ENCODE measurements at regions not wholly inside any gene's neighbourhood (a gene's known extent, or its start where the extent isn't known, plus 50 kb on each side); places are given as distances from the start of the nearest gene placed in this dataset.

DNA sequence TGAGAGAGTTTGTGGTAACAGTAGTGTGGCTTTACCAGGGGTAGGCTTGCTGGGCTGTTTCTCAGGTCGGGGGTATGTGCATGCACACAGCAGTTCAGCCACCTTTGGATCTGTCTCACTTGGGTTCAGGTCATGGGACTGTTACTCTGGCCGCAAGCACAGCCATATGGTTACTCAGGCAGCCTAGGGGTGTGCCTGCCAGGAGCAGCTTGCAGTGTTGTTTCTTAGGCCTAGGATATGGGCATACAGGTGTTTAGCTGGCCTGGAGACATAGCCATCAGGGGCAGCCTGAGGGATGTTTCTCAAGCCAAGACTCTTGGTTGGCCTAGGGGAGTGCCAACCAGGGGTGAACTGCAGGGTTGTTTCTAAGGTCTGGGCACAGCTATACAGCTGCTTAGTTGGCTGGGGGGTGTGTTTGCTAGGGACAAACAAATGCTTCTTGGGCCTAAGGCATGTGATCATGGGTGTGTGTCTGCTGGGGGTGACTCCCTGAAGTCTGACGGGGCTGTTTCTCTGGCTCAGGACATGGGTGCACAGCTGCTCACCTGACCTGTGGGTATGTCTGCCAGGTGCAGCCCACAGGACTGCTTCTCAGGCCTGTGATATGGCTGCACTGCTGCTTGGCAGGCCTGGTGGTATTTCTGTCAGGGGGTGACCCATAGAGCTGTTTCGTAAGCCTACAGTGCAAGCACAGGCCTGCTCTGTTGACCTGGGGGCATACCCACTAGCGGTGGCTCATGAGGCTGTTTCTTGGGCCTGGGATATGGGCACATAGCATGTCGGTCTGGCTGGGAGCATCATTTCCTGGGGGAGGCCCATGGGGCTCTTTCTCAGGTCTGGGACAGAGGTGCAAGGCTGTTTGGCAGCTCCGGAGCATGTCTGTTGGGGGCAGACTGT lies 168.0 kb upstream of the THRB start:
- H3K9me3 ChIP-seq: no peaks in the 10 kb centered on the region
- H3K4me1 ChIP-seq: no peaks in the 10 kb centered on the region
- H3K27me3 ChIP-seq: no peaks in the 10 kb centered on the region
- no peak overlapping the region for H3K4me3 ChIP-seq
- no peak overlapping the region for H3K27ac ChIP-seq
- 100% methylated on average over 4 of the region's 7 CpGs for WGBS
- DNase-seq (ENCODE audit: low spot score in 2 of 2): no peak
- H3K36me3 ChIP-seq: no peaks in the 10 kb centered on the region
- TF ChIP-seq POLR2A (IDR thresholded peaks at IDR 0.05): no peak
- TF ChIP-seq, protein P1, sequence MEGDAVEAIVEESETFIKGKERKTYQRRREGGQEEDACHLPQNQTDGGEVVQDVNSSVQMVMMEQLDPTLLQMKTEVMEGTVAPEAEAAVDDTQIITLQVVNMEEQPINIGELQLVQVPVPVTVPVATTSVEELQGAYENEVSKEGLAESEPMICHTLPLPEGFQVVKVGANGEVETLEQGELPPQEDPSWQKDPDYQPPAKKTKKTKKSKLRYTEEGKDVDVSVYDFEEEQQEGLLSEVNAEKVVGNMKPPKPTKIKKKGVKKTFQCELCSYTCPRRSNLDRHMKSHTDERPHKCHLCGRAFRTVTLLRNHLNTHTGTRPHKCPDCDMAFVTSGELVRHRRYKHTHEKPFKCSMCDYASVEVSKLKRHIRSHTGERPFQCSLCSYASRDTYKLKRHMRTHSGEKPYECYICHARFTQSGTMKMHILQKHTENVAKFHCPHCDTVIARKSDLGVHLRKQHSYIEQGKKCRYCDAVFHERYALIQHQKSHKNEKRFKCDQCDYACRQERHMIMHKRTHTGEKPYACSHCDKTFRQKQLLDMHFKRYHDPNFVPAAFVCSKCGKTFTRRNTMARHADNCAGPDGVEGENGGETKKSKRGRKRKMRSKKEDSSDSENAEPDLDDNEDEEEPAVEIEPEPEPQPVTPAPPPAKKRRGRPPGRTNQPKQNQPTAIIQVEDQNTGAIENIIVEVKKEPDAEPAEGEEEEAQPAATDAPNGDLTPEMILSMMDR (IDR thresholded peaks at IDR 0.05): no peak
- TF ChIP-seq EP300 (IDR thresholded peaks at IDR 0.05): no peak
- TF ChIP-seq POLR2AphosphoS5 (IDR thresholded peaks at IDR 0.05): no peak

DNA sequence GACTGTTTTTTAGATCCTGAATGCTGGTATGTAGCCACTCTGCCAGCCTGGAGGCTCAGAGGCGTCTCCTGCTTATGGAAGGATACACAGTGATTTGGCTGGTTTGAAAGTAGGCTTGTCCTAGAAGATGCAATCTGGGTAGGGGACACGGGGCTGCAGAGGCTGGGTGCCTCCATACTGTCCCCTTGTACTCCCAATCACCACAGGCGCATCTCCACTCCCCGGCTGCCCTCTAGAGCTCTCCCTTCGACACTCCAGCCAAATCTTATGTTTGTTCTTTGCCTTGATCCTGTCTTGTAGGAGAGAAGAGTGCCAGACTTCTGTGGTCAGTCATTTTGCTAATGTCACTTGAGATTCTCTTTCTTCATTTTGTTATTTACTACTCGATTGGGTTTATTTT lies 168.8 kb upstream of the THRB start:
- no peaks in the 10 kb centered on the region for H3K4me1 ChIP-seq
- TF ChIP-seq POLR2A (IDR thresholded peaks at IDR 0.05): no peak
- TF ChIP-seq EP300 (IDR thresholded peaks at IDR 0.05): no peak
- TF ChIP-seq, protein P1 (IDR thresholded peaks at IDR 0.05): no peak
- TF ChIP-seq POLR2AphosphoS5 (IDR thresholded peaks at IDR 0.05): no peak
- H3K9me3 ChIP-seq: no peaks in the 10 kb centered on the region
- 83% methylated on average over 6 of the region's 6 CpGs for WGBS
- no peaks in the 10 kb centered on the region for H3K27me3 ChIP-seq
- no peak overlapping the region for H3K4me3 ChIP-seq
- no peaks in the 10 kb centered on the region for H3K36me3 ChIP-seq
- no peak overlapping the region for H3K27ac ChIP-seq
- no peak for DNase-seq (ENCODE audit: low spot score in 2 of 2)

DNA sequence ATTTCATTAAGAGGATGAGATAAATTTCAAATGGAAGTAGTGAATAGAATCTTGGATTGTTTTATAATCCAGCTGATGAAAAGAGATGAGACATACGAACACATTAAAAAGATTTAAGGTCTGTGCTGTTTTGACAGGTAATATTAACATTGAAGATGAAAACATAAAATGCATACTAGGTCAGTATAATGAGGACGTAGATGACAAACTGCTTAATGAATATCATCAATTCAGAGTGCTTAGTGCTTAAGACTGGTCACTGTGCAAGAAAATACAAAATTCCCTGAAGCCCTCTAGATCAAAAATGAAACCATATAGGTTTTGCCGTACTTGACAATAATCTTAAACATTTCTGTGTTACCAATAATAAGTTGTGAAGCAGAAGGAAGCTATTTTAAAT lies 173.4 kb upstream of the THRB start:
- 91% methylated on average over 3 of the region's 3 CpGs for WGBS
- Histone ChIP-seq H3K9me3 (no peaks in the 10 kb centered on the region), H3K36me3 (no peaks in the 10 kb centered on the region), H3K27ac (no peak overlapping the region), H3K4me1 (no peaks in the 10 kb centered on the region), H3K27me3 (no peaks in the 10 kb centered on the region), H3K4me3 (no peak overlapping the region)
- DNase-seq (ENCODE audit: low spot score in 2 of 2): no peak
- TF ChIP-seq EP300 (IDR thresholded peaks at IDR 0.05) (no peak), POLR2A (IDR thresholded peaks at IDR 0.05) (no peak), POLR2AphosphoS5 (IDR thresholded peaks at IDR 0.05) (no peak)
- TF ChIP-seq, protein P1 (IDR thresholded peaks at IDR 0.05): no peak

DNA sequence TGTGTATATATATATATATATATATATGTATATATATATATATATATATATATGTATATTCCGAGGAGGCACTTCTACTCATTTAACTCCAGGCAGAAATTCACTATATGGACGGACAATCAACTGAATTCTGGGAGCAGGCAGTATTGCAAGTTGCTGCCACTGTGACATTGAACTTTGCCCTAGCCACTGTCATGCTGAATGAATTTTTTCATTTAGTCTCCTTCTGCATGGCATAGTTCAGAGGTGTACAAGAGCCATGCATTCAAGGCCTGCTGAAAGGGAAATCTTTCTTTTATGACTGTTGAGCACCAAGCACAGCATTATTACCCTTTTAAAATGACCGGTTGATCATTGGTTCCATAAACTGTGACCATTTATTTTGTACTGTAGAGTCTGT lies 176.2 kb upstream of the THRB start:
- WGBS: 94% methylated on average over 3 of the region's 3 CpGs

DNA sequence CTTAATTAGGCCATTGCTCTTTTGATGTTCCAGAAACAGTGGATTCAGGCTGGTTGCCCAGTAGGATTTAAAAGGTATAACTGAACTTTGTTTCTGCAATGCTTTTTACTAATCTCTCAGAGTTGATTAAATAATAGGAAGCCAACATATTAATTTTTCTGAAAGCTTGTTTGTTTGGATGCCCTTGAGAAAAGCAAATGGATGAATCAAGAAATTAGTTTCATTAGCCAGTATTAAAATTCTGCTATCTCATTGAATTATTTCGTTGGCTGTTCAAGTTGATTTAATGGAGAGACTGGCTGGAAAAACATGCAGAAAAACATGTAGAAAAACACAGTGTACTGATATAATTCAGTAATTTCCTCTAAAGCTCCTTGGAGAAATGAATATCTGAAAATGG lies 178.9 kb upstream of the THRB start:
- TF ChIP-seq POLR2AphosphoS5 (IDR thresholded peaks at IDR 0.05) (no peak), POLR2A (IDR thresholded peaks at IDR 0.05) (no peak), EP300 (IDR thresholded peaks at IDR 0.05) (no peak)
- TF ChIP-seq, protein P1 (IDR thresholded peaks at IDR 0.05): no peak
- WGBS: 87% methylated on average over 1 of the region's 1 CpG
- no peaks in the 10 kb centered on the region for H3K27me3 ChIP-seq
- H3K4me3 ChIP-seq: no peak overlapping the region
- no peaks in the 10 kb centered on the region for H3K36me3 ChIP-seq
- H3K4me1 ChIP-seq: no peaks in the 10 kb centered on the region
- no peaks in the 10 kb centered on the region for H3K9me3 ChIP-seq
- no peak for DNase-seq (ENCODE audit: low spot score in 2 of 2)
- no peak overlapping the region for H3K27ac ChIP-seq

More for the DNA sequence above, 176.2 kb upstream of the THRB start:
- Histone ChIP-seq H3K27ac (no peak overlapping the region), H3K4me1 (no peaks in the 10 kb centered on the region), H3K4me3 (no peak overlapping the region), H3K36me3 (no peaks in the 10 kb centered on the region), H3K27me3 (no peaks in the 10 kb centered on the region), H3K9me3 (no peaks in the 10 kb centered on the region)
- no peak for TF ChIP-seq POLR2AphosphoS5 (IDR thresholded peaks at IDR 0.05)
- DNase-seq (ENCODE audit: low spot score in 2 of 2): no peak

Data from suprapubic skin (tissue), 4 donors.